Right lobe of liver (tissue), 4 donors: ENCODE measurements at regions not wholly inside any gene's neighbourhood (a gene's known extent, or its start where the extent isn't known, plus 50 kb on each side); places are given as distances from the start of the nearest gene placed in this dataset.

Experiments used
- POLR2A ChIP-seq: fragments of 450-650 bp; IDR thresholded peaks from one replicate; pipeline ENCODE4 v1.6.1; 2017; ENCODE audit warnings: antibody characterized with exemption, mild to moderate bottlenecking
- TF ChIP-seq, protein P1 (sequence below), 4 donors: fragments of 200-600 bp in 3 of 4; fragments of 450-650 bp in 1 of 4; IDR thresholded peaks; one replicate each; pipeline versions ENCODE4 v1.5.1 to v1.8.0; 2016 to 2022; ENCODE audit warnings: antibody characterized with exemption in 4 of 4, mild to moderate bottlenecking in 2 of 4
- donor health status: DM: no; HTN: no; CAD: no.
- donor health status: DM: no; HTN: no; CAD: no.
- donor health status: DM: no; HTN: yes; CAD: no.

DNA sequence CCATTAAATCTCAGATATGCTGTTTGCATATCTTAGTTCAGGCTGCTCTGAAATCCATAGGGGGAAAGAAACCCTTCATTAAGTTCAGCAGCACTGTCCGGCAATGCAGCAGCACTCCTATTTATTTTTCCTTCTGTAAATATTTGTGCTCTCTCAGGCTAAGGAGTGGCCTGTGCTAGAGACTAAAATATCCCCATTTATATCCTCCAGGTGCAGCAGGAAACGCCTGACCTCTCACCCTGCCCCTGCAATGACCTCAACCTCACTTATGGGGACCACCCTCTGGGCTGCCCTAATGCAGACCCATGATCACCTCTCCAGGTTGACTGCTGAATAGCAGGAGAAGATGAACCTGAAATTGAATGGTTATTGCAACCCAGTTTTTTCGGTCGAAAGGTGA is 165.0 kb upstream of the ELAC2 start:
- TF ChIP-seq, protein P1, sequence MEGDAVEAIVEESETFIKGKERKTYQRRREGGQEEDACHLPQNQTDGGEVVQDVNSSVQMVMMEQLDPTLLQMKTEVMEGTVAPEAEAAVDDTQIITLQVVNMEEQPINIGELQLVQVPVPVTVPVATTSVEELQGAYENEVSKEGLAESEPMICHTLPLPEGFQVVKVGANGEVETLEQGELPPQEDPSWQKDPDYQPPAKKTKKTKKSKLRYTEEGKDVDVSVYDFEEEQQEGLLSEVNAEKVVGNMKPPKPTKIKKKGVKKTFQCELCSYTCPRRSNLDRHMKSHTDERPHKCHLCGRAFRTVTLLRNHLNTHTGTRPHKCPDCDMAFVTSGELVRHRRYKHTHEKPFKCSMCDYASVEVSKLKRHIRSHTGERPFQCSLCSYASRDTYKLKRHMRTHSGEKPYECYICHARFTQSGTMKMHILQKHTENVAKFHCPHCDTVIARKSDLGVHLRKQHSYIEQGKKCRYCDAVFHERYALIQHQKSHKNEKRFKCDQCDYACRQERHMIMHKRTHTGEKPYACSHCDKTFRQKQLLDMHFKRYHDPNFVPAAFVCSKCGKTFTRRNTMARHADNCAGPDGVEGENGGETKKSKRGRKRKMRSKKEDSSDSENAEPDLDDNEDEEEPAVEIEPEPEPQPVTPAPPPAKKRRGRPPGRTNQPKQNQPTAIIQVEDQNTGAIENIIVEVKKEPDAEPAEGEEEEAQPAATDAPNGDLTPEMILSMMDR (IDR thresholded peaks at IDR 0.05), result no peak
- TF ChIP-seq POLR2A, result no peak
